ENCODE measurements at regions not wholly inside any gene's neighbourhood (a gene's known extent, or its start where the extent isn't known, plus 50 kb on each side); places are given as distances from the start of the nearest gene placed in this dataset.
A peak's percentile ranks its signal among the peaks of the same experiment; 100 is the strongest.

- H3K36me3 ChIP-seq, result no peaks in the 10 kb centered on the region
- 60% methylated on average over 9 of the region's 9 CpGs for WGBS
- H3K4me3 ChIP-seq, result no peak overlapping the region
- H3K27me3 ChIP-seq (replicated peaks; ENCODE audit: insufficient read depth), result no peaks in the 10 kb centered on the region
- TF ChIP-seq POLR2AphosphoS5 (IDR thresholded peaks at IDR 0.05) (peak; percentile 9), POLR2A (IDR thresholded peaks at IDR 0.05) (no peak)
- H3K9me3 ChIP-seq, result no peaks in the 10 kb centered on the region
- DNase-seq (ENCODE audit: low spot score), result no peak
- H3K4me1 ChIP-seq (replicated peaks), result no peaks in the 10 kb centered on the region
- intact Hi-C loops (cut with DNase I), result no loop called here
- H3K27ac ChIP-seq, result no peak overlapping the region
These were observed 258.3 kb downstream of the ETS1 start for GRCh38 chr11:128328955-128329551.

GRCh38 chr11:128327274-128327673 lies 260.1 kb downstream of the ETS1 start:
- no peak overlapping the region for H3K4me3 ChIP-seq
- WGBS, result 87% methylated on average over 4 of the region's 4 CpGs
- H3K9me3 ChIP-seq, result no peaks in the 10 kb centered on the region
- DNase-seq (ENCODE audit: low spot score), result no peak
- no peak for TF ChIP-seq POLR2AphosphoS5 (IDR thresholded peaks at IDR 0.05)
- TF ChIP-seq POLR2A (IDR thresholded peaks at IDR 0.05), result no peak
- no peak for TF ChIP-seq CTCF (IDR thresholded peaks at IDR 0.05)
- no peak overlapping the region for H3K27ac ChIP-seq
- no peaks in the 10 kb centered on the region for H3K27me3 ChIP-seq (replicated peaks; ENCODE audit: insufficient read depth)
- no peaks in the 10 kb centered on the region for H3K36me3 ChIP-seq
- no peaks in the 10 kb centered on the region for H3K4me1 ChIP-seq (replicated peaks)
- intact Hi-C loops (cut with DNase I), result no loop called here

GRCh38 chr11:128326791-128327190 lies 260.6 kb downstream of the ETS1 start:
- DNase-seq (ENCODE audit: low spot score), result no peak
- Histone ChIP-seq H3K4me1 (replicated peaks) (no peaks in the 10 kb centered on the region), H3K36me3 (no peaks in the 10 kb centered on the region), H3K4me3 (no peak overlapping the region), H3K9me3 (no peaks in the 10 kb centered on the region), H3K27me3 (replicated peaks; ENCODE audit: insufficient read depth) (no peaks in the 10 kb centered on the region), H3K27ac (no peak overlapping the region)
- 50% methylated on average over 7 of the region's 7 CpGs for WGBS
- intact Hi-C loops (cut with DNase I), result no loop called here
- TF ChIP-seq POLR2A (IDR thresholded peaks at IDR 0.05), result no peak

GRCh38 chr11:128324531-128325141 lies 262.7 kb downstream of the ETS1 start:
- H3K4me1 ChIP-seq (replicated peaks), result no peaks in the 10 kb centered on the region
- 55% methylated on average over 14 of the region's 14 CpGs for WGBS
- no peak for TF ChIP-seq POLR2A (IDR thresholded peaks at IDR 0.05)
- no peak for TF ChIP-seq POLR2AphosphoS5 (IDR thresholded peaks at IDR 0.05)
- no peak for TF ChIP-seq CTCF (IDR thresholded peaks at IDR 0.05)
- no peak overlapping the region for H3K4me3 ChIP-seq
- DNase-seq (ENCODE audit: low spot score), result no peak
- no peaks in the 10 kb centered on the region for H3K9me3 ChIP-seq
- no peak overlapping the region for H3K27ac ChIP-seq
- intact Hi-C loops (cut with DNase I), result no loop called here
- H3K36me3 ChIP-seq, result no peaks in the 10 kb centered on the region
- H3K27me3 ChIP-seq (replicated peaks; ENCODE audit: insufficient read depth), result no peaks in the 10 kb centered on the region

- intact Hi-C loops (cut with DNase I), result no loop called here
- H3K27ac ChIP-seq, result no peak overlapping the region
These were observed 263.3 kb downstream of the ETS1 start for GRCh38 chr11:128324051-128324481.

More at GRCh38 chr11:128324051-128324481, 263.3 kb downstream of the ETS1 start:
- TF ChIP-seq POLR2AphosphoS5 (IDR thresholded peaks at IDR 0.05) (no peak), CTCF (IDR thresholded peaks at IDR 0.05) (no peak)
- Histone ChIP-seq H3K4me1 (replicated peaks) (no peaks in the 10 kb centered on the region), H3K36me3 (no peaks in the 10 kb centered on the region), H3K27me3 (replicated peaks; ENCODE audit: insufficient read depth) (no peaks in the 10 kb centered on the region), H3K9me3 (no peaks in the 10 kb centered on the region), H3K4me3 (no peak overlapping the region)
- WGBS, result 63% methylated on average over 9 of the region's 9 CpGs
- no peak for DNase-seq (ENCODE audit: low spot score)

Measured in prostate gland (tissue), 2 donors.